Hepatocyte (in vitro differentiated cells): ENCODE measurements at regions not wholly inside any gene's neighbourhood (a gene's known extent, or its start where the extent isn't known, plus 50 kb on each side); places are given as distances from the start of the nearest gene placed in this dataset.

Source experiments
- DNase-seq: peaks from one replicate; pipeline ENCODE4 v3.0.0-alpha.2; 2016; ENCODE audit warnings: low spot score
- H2AFZ ChIP-seq: fragments of 200-600 bp; sonication (generic); 2 replicates; pipeline ENCODE4 v1.6.0; 2016; ENCODE audit warnings: antibody characterized with exemption, mild to moderate bottlenecking
- H3K27ac ChIP-seq: fragments of 200-600 bp; sonication (generic); 2 replicates; pipeline ENCODE4 v1.5.1; 2016; ENCODE audit warnings: mild to moderate bottlenecking
- H3K27me3 ChIP-seq: fragments of 200-600 bp; sonication (generic); 2 replicates; pipeline ENCODE4 v1.6.1; 2016
- H3K36me3 ChIP-seq: fragments of 200-600 bp; sonication (generic); replicated peaks from 2 replicates; pipeline ENCODE4 v1.5.1; 2016; ENCODE audit warnings: low read depth; ENCODE audit not compliant: insufficient read depth
- H3K4me1 ChIP-seq: fragments of 200-600 bp; sonication (generic); 2 replicates; pipeline ENCODE4 v1.5.1; 2016; ENCODE audit warnings: mild to moderate bottlenecking, moderate library complexity; ENCODE audit not compliant: insufficient read depth
- H3K4me2 ChIP-seq: fragments of 200-600 bp; sonication (generic); 2 replicates; pipeline ENCODE4 v1.6.0; 2016
- H3K4me3 ChIP-seq: fragments of 200-600 bp; sonication (generic); 2 replicates; pipeline ENCODE4 v1.5.1; 2016; ENCODE audit warnings: mild to moderate bottlenecking
- H3K79me2 ChIP-seq: fragments of 200-600 bp; sonication (generic); 2 replicates; pipeline ENCODE4 v1.6.0; 2017; ENCODE audit warnings: mild to moderate bottlenecking
- H3K9me2 ChIP-seq: fragments of 200-600 bp; sonication (generic); replicated peaks from 2 replicates; pipeline ENCODE4 v1.6.0; 2017; ENCODE audit warnings: mild to moderate bottlenecking; ENCODE audit not compliant: insufficient read depth
- H3K9me3 ChIP-seq: fragments of 200-600 bp; sonication (generic); 2 replicates; pipeline ENCODE4 v1.5.1; 2016; ENCODE audit warnings: low read depth, mild to moderate bottlenecking
- H4K20me1 ChIP-seq: fragments of 200-600 bp; sonication (generic); 2 replicates; pipeline ENCODE4 v1.6.0; 2016; ENCODE audit warnings: mild to moderate bottlenecking; ENCODE audit not compliant: insufficient read depth, poor library complexity, severe bottlenecking
- EZH2 ChIP-seq: fragments of 200-600 bp; sonication (generic); IDR thresholded peaks from 2 replicates; pipeline ENCODE4 v1.6.1; 2016; ENCODE audit warnings: antibody characterized with exemption, mild to moderate bottlenecking, borderline replicate concordance
- EZH2phosphoT487 ChIP-seq: fragments of 200-600 bp; sonication (generic); IDR thresholded peaks from one replicate; pipeline ENCODE4 v1.6.1; 2018; ENCODE audit warnings: antibody characterized with exemption, mild to moderate bottlenecking, low read depth, moderate library complexity; ENCODE audit not compliant: unreplicated experiment, severe bottlenecking
- WGBS: methylation state at CpG from one replicate; pipeline ENCODE4 v1.1.6; 2016; ENCODE audit warnings: low lambda C conversion rate; ENCODE audit errors: missing lambda C conversion rate; 5-methylcytosine and 5-hydroxymethylcytosine counted together
- TF ChIP-seq, protein P1 (sequence below): fragments of 200-600 bp; sonication (generic); IDR thresholded peaks from 2 replicates; pipeline ENCODE4 v1.5.1; 2016; ENCODE audit warnings: antibody characterized with exemption, mild to moderate bottlenecking; ENCODE audit not compliant: poor library complexity

DNA sequence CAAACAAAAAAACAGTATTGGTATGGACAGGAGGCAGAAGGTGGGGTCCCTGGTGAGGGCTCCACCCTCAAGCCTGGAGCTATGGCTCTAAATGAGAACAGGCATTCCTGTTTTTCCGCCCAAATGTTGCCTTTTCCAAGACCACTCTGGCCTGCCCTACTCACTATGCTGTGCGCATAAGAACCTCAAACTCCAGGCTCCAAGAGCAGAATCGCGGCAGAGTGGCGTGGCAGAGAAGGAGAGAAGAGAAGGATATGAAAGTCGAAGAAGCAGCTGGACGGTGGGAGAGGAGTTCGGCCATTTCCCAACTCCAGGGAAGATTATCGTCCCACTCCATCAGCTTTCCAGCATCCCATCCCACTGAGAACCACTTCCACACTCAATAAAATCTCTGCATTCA lies 207.8 kb downstream of the FAT4 start:
- Histone ChIP-seq H3K79me2 (no peaks in the 10 kb centered on the region), H3K4me3 (no peak overlapping the region), H3K9me2 (no peaks in the 10 kb centered on the region), H3K4me2 (no peak overlapping the region), H3K9me3 (no peaks in the 10 kb centered on the region), H3K27me3 (no peaks in the 10 kb centered on the region), H3K36me3 (no peaks in the 10 kb centered on the region), H2AFZ (no peak overlapping the region), H3K4me1 (no peaks in the 10 kb centered on the region), H3K27ac (no peak overlapping the region), H4K20me1 (no peaks in the 10 kb centered on the region)
- no peak for DNase-seq
- WGBS: 91% methylated on average over 9 of the region's 9 CpGs
- TF ChIP-seq, protein P1, sequence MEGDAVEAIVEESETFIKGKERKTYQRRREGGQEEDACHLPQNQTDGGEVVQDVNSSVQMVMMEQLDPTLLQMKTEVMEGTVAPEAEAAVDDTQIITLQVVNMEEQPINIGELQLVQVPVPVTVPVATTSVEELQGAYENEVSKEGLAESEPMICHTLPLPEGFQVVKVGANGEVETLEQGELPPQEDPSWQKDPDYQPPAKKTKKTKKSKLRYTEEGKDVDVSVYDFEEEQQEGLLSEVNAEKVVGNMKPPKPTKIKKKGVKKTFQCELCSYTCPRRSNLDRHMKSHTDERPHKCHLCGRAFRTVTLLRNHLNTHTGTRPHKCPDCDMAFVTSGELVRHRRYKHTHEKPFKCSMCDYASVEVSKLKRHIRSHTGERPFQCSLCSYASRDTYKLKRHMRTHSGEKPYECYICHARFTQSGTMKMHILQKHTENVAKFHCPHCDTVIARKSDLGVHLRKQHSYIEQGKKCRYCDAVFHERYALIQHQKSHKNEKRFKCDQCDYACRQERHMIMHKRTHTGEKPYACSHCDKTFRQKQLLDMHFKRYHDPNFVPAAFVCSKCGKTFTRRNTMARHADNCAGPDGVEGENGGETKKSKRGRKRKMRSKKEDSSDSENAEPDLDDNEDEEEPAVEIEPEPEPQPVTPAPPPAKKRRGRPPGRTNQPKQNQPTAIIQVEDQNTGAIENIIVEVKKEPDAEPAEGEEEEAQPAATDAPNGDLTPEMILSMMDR: no peak
- TF ChIP-seq EZH2 (no peak), EZH2phosphoT487 (no peak)

DNA sequence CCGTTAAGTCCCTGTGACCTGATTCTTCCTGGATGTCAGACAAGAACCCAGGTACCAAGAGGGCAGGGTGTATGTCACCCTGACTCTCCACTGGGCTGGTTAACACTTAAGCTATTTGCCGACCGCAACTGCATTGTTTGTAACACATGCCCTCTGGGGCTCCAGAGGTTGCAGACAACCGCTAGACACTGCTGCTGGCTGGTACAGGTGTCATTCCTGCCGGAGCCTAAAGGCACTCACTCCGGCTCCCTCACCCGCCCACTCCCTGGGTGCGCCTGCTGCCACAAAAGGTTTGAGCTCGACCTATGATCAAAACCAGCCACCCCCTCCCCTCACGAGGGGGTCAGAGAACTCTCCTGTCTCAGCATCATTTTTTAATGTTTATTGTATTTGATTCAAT lies 208.2 kb downstream of the FAT4 start:
- Histone ChIP-seq H3K9me2 (no peaks in the 10 kb centered on the region), H3K36me3 (no peaks in the 10 kb centered on the region), H3K4me1 (no peaks in the 10 kb centered on the region), H3K4me3 (no peak overlapping the region), H3K79me2 (no peaks in the 10 kb centered on the region), H3K27me3 (no peaks in the 10 kb centered on the region), H3K4me2 (no peak overlapping the region), H2AFZ (no peak overlapping the region), H3K9me3 (no peaks in the 10 kb centered on the region), H4K20me1 (no peaks in the 10 kb centered on the region), H3K27ac (no peak overlapping the region)
- TF ChIP-seq, protein P1: no peak
- no peak for TF ChIP-seq EZH2
- no peak for TF ChIP-seq EZH2phosphoT487
- peak; percentile 5 for DNase-seq
- 69% methylated on average over 10 of the region's 10 CpGs for WGBS

DNA sequence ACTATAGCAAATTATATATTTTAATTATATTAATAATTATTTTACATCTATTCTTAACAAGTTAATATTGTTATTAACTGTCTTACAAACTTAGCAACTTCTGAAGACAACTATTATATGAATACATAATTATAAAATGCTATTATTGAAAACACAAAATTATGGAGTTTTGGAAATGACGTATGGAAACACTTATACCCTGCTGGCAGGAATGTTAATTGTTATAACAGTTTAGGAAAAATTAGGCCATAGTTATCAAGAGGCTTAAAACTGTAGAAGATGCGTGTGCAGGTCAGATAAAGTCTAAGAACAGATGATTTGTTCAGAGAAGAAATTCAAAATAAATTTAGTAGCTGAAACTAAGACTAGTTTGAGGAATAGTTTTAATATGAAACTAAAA lies 211.7 kb downstream of the FAT4 start:
- no peaks in the 10 kb centered on the region for H3K4me1 ChIP-seq
- no peak for TF ChIP-seq EZH2
- TF ChIP-seq EZH2phosphoT487: no peak
- TF ChIP-seq, protein P1: peak; percentile 5
- WGBS: 77% methylated on average over 2 of the region's 2 CpGs

DNA sequence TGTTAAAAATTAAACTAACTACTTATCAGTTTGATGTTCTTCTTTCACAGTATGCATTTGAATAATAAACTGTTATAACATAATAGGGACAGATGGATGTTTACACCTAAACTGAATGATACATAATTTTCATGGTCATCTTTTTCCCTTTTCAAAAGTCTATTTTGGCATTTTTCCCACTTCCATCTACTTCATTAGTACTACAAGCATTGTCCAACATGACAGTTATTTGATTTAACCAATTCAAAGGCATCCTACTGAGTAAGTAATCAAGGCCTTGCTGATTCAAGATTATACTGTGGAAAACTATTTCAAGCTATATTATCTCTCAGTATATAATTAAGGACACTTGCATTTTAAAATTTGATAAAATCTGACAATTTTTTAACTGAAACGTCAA lies 212.9 kb downstream of the FAT4 start:
- H3K9me2 ChIP-seq: no peaks in the 10 kb centered on the region
- no peaks in the 10 kb centered on the region for H3K36me3 ChIP-seq
- no peaks in the 10 kb centered on the region for H3K4me1 ChIP-seq
- no peak overlapping the region for H3K4me2 ChIP-seq
- 72% methylated on average over 1 of the region's 1 CpG for WGBS
- H3K27ac ChIP-seq: no peak overlapping the region
- H4K20me1 ChIP-seq: no peaks in the 10 kb centered on the region
- no peak for DNase-seq
- TF ChIP-seq, protein P1: no peak
- TF ChIP-seq EZH2phosphoT487 (no peak), EZH2 (no peak)
- H3K9me3 ChIP-seq: no peaks in the 10 kb centered on the region
- no peaks in the 10 kb centered on the region for H3K27me3 ChIP-seq
- H2AFZ ChIP-seq: no peak overlapping the region
- no peaks in the 10 kb centered on the region for H3K79me2 ChIP-seq
- no peak overlapping the region for H3K4me3 ChIP-seq

More for the DNA sequence above, 211.7 kb downstream of the FAT4 start:
- Histone ChIP-seq H4K20me1 (no peaks in the 10 kb centered on the region), H3K9me2 (no peaks in the 10 kb centered on the region), H3K9me3 (no peaks in the 10 kb centered on the region), H3K4me3 (no peak overlapping the region), H3K27me3 (no peaks in the 10 kb centered on the region), H3K36me3 (no peaks in the 10 kb centered on the region), H3K79me2 (no peaks in the 10 kb centered on the region), H3K4me2 (no peak overlapping the region), H2AFZ (no peak overlapping the region), H3K27ac (no peak overlapping the region)
- no peak for DNase-seq
